ENCODE measurements at regions not wholly inside any gene's neighbourhood (a gene's known extent, or its start where the extent isn't known, plus 50 kb on each side); places are given as distances from the start of the nearest gene placed in this dataset.

- Histone ChIP-seq H2AFZ (ENCODE audit: low read depth, low read length) (no peak overlapping the region), H3K9me3 (ENCODE audit: low read length) (no peaks in the 10 kb centered on the region), H3K36me3 (ENCODE audit: insufficient read depth, low read length) (no peaks in the 10 kb centered on the region), H3K4me3 (ENCODE audit: low read length) (no peak overlapping the region), H3K27me3 (ENCODE audit: insufficient read depth, low read length) (no peaks in the 10 kb centered on the region), H3K4me1 (ENCODE audit: insufficient read depth, low read length) (no peaks in the 10 kb centered on the region)
Observed at GRCh38 chr3:945738-946137, 147.1 kb upstream of the CNTN6 start.

- Histone ChIP-seq H3K4me3 (ENCODE audit: low read length) (no peak overlapping the region), H3K36me3 (ENCODE audit: insufficient read depth, low read length) (no peaks in the 10 kb centered on the region), H2AFZ (ENCODE audit: low read depth, low read length) (no peak overlapping the region), H3K27me3 (ENCODE audit: insufficient read depth, low read length) (no peaks in the 10 kb centered on the region), H3K9me3 (ENCODE audit: low read length) (no peaks in the 10 kb centered on the region), H3K4me1 (ENCODE audit: insufficient read depth, low read length) (no peaks in the 10 kb centered on the region)
Observed at GRCh38 chr3:952906-953305, 139.9 kb upstream of the CNTN6 start.

DNA sequence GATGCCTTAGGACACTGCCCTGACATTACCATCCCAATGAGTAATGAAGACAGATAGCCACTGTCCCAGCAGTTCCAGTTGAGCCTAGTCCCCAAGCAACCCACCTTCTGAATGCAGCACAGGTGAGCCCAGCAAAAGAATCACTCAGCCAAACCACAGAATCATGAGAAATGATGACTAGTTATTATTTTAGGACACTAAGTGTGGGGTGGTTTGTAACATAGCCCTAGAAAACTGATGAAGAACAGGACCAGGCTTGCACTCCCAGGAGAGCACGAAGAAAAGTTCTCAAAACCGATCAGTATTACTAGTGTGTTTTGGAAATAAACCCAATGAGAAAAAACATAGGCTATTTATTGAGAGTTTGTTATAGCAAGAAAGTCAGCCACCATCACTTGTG, 129.6 kb upstream of the CNTN6 start:
- H3K4me3 ChIP-seq (ENCODE audit: low read length) = no peak overlapping the region
- H3K9me3 ChIP-seq (ENCODE audit: low read length) = no peaks in the 10 kb centered on the region
- no peaks in the 10 kb centered on the region for H3K4me1 ChIP-seq (ENCODE audit: insufficient read depth, low read length)
- H3K36me3 ChIP-seq (ENCODE audit: insufficient read depth, low read length) = no peaks in the 10 kb centered on the region
- H3K27me3 ChIP-seq (ENCODE audit: insufficient read depth, low read length) = no peaks in the 10 kb centered on the region
- H2AFZ ChIP-seq (ENCODE audit: low read depth, low read length) = no peak overlapping the region

GRCh38 chr3:963755-964154, 129.1 kb upstream of the CNTN6 start:
- no peaks in the 10 kb centered on the region for H3K36me3 ChIP-seq (ENCODE audit: insufficient read depth, low read length)
- no peaks in the 10 kb centered on the region for H3K4me1 ChIP-seq (ENCODE audit: insufficient read depth, low read length)
- H3K27me3 ChIP-seq (ENCODE audit: insufficient read depth, low read length) = no peaks in the 10 kb centered on the region
- H3K4me3 ChIP-seq (ENCODE audit: low read length) = no peak overlapping the region
- no peak overlapping the region for H2AFZ ChIP-seq (ENCODE audit: low read depth, low read length)
- no peaks in the 10 kb centered on the region for H3K9me3 ChIP-seq (ENCODE audit: low read length)

DNA sequence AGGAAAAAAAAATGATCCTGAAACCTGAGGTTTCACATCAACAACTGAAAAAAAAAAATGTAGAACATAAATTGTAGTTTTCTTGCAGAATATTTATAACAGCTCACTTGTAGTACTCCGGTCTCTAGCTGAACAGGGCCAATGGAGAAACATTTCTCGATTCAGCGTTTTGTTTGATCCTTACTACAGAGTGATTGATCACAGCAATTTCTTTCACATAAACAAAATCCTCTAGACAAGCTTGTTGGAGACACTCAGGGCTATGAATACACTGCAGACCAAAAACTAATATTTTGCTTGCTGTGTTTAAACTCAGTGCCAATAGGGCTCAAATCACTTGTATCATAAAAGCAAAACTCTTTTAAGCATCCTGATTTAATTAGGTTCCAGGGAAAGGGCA, 127.0 kb upstream of the CNTN6 start:
- Histone ChIP-seq H3K4me1 (ENCODE audit: insufficient read depth, low read length) (no peaks in the 10 kb centered on the region), H2AFZ (ENCODE audit: low read depth, low read length) (no peak overlapping the region), H3K4me3 (ENCODE audit: low read length) (no peak overlapping the region), H3K36me3 (ENCODE audit: insufficient read depth, low read length) (no peaks in the 10 kb centered on the region), H3K27me3 (ENCODE audit: insufficient read depth, low read length) (no peaks in the 10 kb centered on the region), H3K9me3 (ENCODE audit: low read length) (no peaks in the 10 kb centered on the region)

- Histone ChIP-seq H3K4me1 (ENCODE audit: insufficient read depth, low read length) (no peaks in the 10 kb centered on the region), H3K4me3 (ENCODE audit: low read length) (no peak overlapping the region), H2AFZ (ENCODE audit: low read depth, low read length) (no peak overlapping the region), H3K9me3 (ENCODE audit: low read length) (no peaks in the 10 kb centered on the region), H3K36me3 (ENCODE audit: insufficient read depth, low read length) (no peaks in the 10 kb centered on the region), H3K27me3 (ENCODE audit: insufficient read depth, low read length) (no peaks in the 10 kb centered on the region)
Observed at GRCh38 chr3:966341-966740, 126.5 kb upstream of the CNTN6 start.

- Histone ChIP-seq H2AFZ (ENCODE audit: low read depth, low read length) (no peak overlapping the region), H3K36me3 (ENCODE audit: insufficient read depth, low read length) (no peaks in the 10 kb centered on the region), H3K4me3 (ENCODE audit: low read length) (no peak overlapping the region), H3K4me1 (ENCODE audit: insufficient read depth, low read length) (no peaks in the 10 kb centered on the region), H3K27me3 (ENCODE audit: insufficient read depth, low read length) (no peaks in the 10 kb centered on the region), H3K9me3 (ENCODE audit: low read length) (no peaks in the 10 kb centered on the region)
Observed at GRCh38 chr3:973340-973739, 119.5 kb upstream of the CNTN6 start.

- Histone ChIP-seq H3K36me3 (ENCODE audit: insufficient read depth, low read length) (no peaks in the 10 kb centered on the region), H3K4me3 (ENCODE audit: low read length) (no peak overlapping the region), H2AFZ (ENCODE audit: low read depth, low read length) (no peak overlapping the region), H3K4me1 (ENCODE audit: insufficient read depth, low read length) (no peaks in the 10 kb centered on the region), H3K9me3 (ENCODE audit: low read length) (no peaks in the 10 kb centered on the region), H3K27me3 (ENCODE audit: insufficient read depth, low read length) (no peaks in the 10 kb centered on the region)
Observed at GRCh38 chr3:976006-976405, 116.8 kb upstream of the CNTN6 start.

DNA sequence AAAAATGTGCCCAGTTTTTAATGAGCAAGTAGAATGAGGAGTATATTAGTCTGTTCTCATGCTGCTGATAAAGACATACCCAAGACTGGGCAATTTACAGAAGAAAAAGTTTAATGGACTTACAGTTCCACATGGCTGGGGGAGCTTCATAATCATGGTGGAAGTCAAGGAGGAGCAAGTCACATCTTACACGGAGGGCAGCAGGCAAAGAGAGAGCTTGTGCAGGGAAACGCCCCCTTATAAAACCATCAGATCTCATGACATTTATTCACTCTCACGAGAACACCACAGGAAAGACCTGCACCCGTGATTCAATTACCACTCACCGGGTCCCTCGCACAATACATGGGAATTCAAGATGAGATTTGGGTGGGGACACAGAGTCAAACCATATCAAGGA, 111.7 kb upstream of the CNTN6 start:
- no peaks in the 10 kb centered on the region for H3K4me1 ChIP-seq (ENCODE audit: insufficient read depth, low read length)
- H2AFZ ChIP-seq (ENCODE audit: low read depth, low read length) = no peak overlapping the region
- H3K9me3 ChIP-seq (ENCODE audit: low read length) = no peaks in the 10 kb centered on the region
- no peaks in the 10 kb centered on the region for H3K27me3 ChIP-seq (ENCODE audit: insufficient read depth, low read length)
- no peak overlapping the region for H3K4me3 ChIP-seq (ENCODE audit: low read length)
- no peaks in the 10 kb centered on the region for H3K36me3 ChIP-seq (ENCODE audit: insufficient read depth, low read length)

GRCh38 chr3:988785-989184, 104.0 kb upstream of the CNTN6 start:
- no peak overlapping the region for H2AFZ ChIP-seq (ENCODE audit: low read depth, low read length)
- H3K36me3 ChIP-seq (ENCODE audit: insufficient read depth, low read length) = no peaks in the 10 kb centered on the region
- H3K9me3 ChIP-seq (ENCODE audit: low read length) = no peaks in the 10 kb centered on the region
- H3K4me3 ChIP-seq (ENCODE audit: low read length) = no peak overlapping the region
- no peaks in the 10 kb centered on the region for H3K4me1 ChIP-seq (ENCODE audit: insufficient read depth, low read length)
- H3K27me3 ChIP-seq (ENCODE audit: insufficient read depth, low read length) = no peaks in the 10 kb centered on the region

- H3K27me3 ChIP-seq (ENCODE audit: insufficient read depth, low read length) = no peaks in the 10 kb centered on the region
- H3K4me3 ChIP-seq (ENCODE audit: low read length) = no peak overlapping the region
- no peaks in the 10 kb centered on the region for H3K4me1 ChIP-seq (ENCODE audit: insufficient read depth, low read length)
- H2AFZ ChIP-seq (ENCODE audit: low read depth, low read length) = no peak overlapping the region
- no peaks in the 10 kb centered on the region for H3K9me3 ChIP-seq (ENCODE audit: low read length)
- no peaks in the 10 kb centered on the region for H3K36me3 ChIP-seq (ENCODE audit: insufficient read depth, low read length)
Observed at GRCh38 chr3:992871-993270, 100.0 kb upstream of the CNTN6 start.

- Histone ChIP-seq H3K27me3 (ENCODE audit: insufficient read depth, low read length) (no peaks in the 10 kb centered on the region), H2AFZ (ENCODE audit: low read depth, low read length) (no peak overlapping the region), H3K4me1 (ENCODE audit: insufficient read depth, low read length) (no peaks in the 10 kb centered on the region), H3K9me3 (ENCODE audit: low read length) (no peaks in the 10 kb centered on the region), H3K36me3 (ENCODE audit: insufficient read depth, low read length) (no peaks in the 10 kb centered on the region), H3K4me3 (ENCODE audit: low read length) (no peak overlapping the region)
Observed at GRCh38 chr3:1002010-1002409, 90.8 kb upstream of the CNTN6 start.

- H3K36me3 ChIP-seq (ENCODE audit: insufficient read depth, low read length) = no peaks in the 10 kb centered on the region
- no peaks in the 10 kb centered on the region for H3K9me3 ChIP-seq (ENCODE audit: low read length)
- H3K4me1 ChIP-seq (ENCODE audit: insufficient read depth, low read length) = no peaks in the 10 kb centered on the region
- no peak overlapping the region for H2AFZ ChIP-seq (ENCODE audit: low read depth, low read length)
- no peak overlapping the region for H3K4me3 ChIP-seq (ENCODE audit: low read length)
- no peaks in the 10 kb centered on the region for H3K27me3 ChIP-seq (ENCODE audit: insufficient read depth, low read length)
Observed at GRCh38 chr3:1007866-1008265, 85.0 kb upstream of the CNTN6 start.

- Histone ChIP-seq H3K4me1 (ENCODE audit: insufficient read depth, low read length) (no peaks in the 10 kb centered on the region), H3K4me3 (ENCODE audit: low read length) (no peak overlapping the region), H3K27me3 (ENCODE audit: insufficient read depth, low read length) (no peaks in the 10 kb centered on the region), H3K9me3 (ENCODE audit: low read length) (no peaks in the 10 kb centered on the region), H2AFZ (ENCODE audit: low read depth, low read length) (no peak overlapping the region), H3K36me3 (ENCODE audit: insufficient read depth, low read length) (no peaks in the 10 kb centered on the region)
Observed at GRCh38 chr3:1010228-1010627, 82.6 kb upstream of the CNTN6 start.
